GM23338 (cell line): ENCODE measurements at regions not wholly inside any gene's neighbourhood (a gene's known extent, or its start where the extent isn't known, plus 50 kb on each side); places are given as distances from the start of the nearest gene placed in this dataset.

Experiments used
- ATAC-seq: fragments of 200-7000 bp; cut with Tn5 transposase; 3 replicates; pipeline ENCODE4 v1.9.1; 2020
- DNase-seq: peaks from one replicate; pipeline ENCODE4 v3.0.0-alpha.2; 2015; ENCODE audit warnings: low spot score
- H2AFZ ChIP-seq: fragments of 200-600 bp; sonication (generic); 2 replicates; pipeline ENCODE4 v1.8.0; 2016; ENCODE audit warnings: antibody characterized with exemption, mild to moderate bottlenecking, moderate library complexity
- H3F3A ChIP-seq: fragments of 200-600 bp; sonication (generic); replicated peaks from 2 replicates; pipeline ENCODE4 v1.8.0; 2017; ENCODE audit warnings: antibody characterized with exemption, mixed run types, low read depth
- H3K27ac ChIP-seq: fragments of 200-600 bp; sonication (generic); 2 replicates; pipeline ENCODE4 v1.6.1; 2016; ENCODE audit warnings: low read depth
- H3K27me3 ChIP-seq: fragments of 200-600 bp; sonication (generic); 2 replicates; pipeline ENCODE4 v1.8.0; 2016; ENCODE audit warnings: mild to moderate bottlenecking, mixed run types, moderate library complexity; ENCODE audit not compliant: insufficient read depth
- H3K36me3 ChIP-seq: fragments of 200-600 bp; sonication (generic); 2 replicates; pipeline ENCODE4 v1.8.0; 2016; ENCODE audit warnings: mild to moderate bottlenecking; ENCODE audit not compliant: insufficient read depth
- H3K4me1 ChIP-seq: fragments of 200-600 bp; sonication (generic); 2 replicates; pipeline ENCODE4 v1.8.0; 2016; ENCODE audit warnings: mild to moderate bottlenecking, moderate library complexity; ENCODE audit not compliant: insufficient read depth
- H3K4me2 ChIP-seq: fragments of 200-600 bp; sonication (generic); 2 replicates; pipeline ENCODE4 v1.7.1; 2017; ENCODE audit warnings: mixed run types
- H3K4me3 ChIP-seq: fragments of 200-600 bp; sonication (generic); 2 replicates; pipeline ENCODE4 v1.6.1; 2016; ENCODE audit warnings: mixed run types
- H3K79me2 ChIP-seq: fragments of 200-600 bp; sonication (generic); replicated peaks from 2 replicates; pipeline ENCODE4 v1.8.0; 2017; ENCODE audit warnings: mild to moderate bottlenecking; ENCODE audit not compliant: insufficient read depth
- H3K9me2 ChIP-seq: fragments of 200-600 bp; sonication (generic); 2 replicates; pipeline ENCODE4 v1.8.0; 2017; ENCODE audit not compliant: insufficient read depth
- H4K20me1 ChIP-seq: fragments of 200-600 bp; sonication (generic); replicated peaks from 2 replicates; pipeline ENCODE4 v1.8.0; 2017; ENCODE audit warnings: mild to moderate bottlenecking; ENCODE audit not compliant: insufficient read depth
- H3K27ac Mint-ChIP-seq: 2 replicates; pipeline ENCODE4 v1.8.0; 2020; ENCODE audit warnings: inconsistent platforms, mild to moderate bottlenecking, moderate library complexity, mixed read lengths
- H3K27me3 Mint-ChIP-seq: 3 replicates; pipeline ENCODE4 v1.8.0; 2022; ENCODE audit warnings: low read depth, mild to moderate bottlenecking, moderate library complexity, mixed read lengths, inconsistent platforms; ENCODE audit not compliant: insufficient read depth, poor library complexity
- H3K36me3 Mint-ChIP-seq: 3 replicates; pipeline ENCODE4 v1.8.0; 2021; ENCODE audit warnings: low read depth, mild to moderate bottlenecking, inconsistent platforms, moderate library complexity, mixed read lengths
- H3K4me1 Mint-ChIP-seq: 3 replicates; pipeline ENCODE4 v1.8.0; 2020; ENCODE audit warnings: mild to moderate bottlenecking, inconsistent platforms, mixed read lengths
- H3K4me3 Mint-ChIP-seq: 3 replicates; pipeline ENCODE4 v1.8.0; 2021; ENCODE audit warnings: moderate library complexity, mild to moderate bottlenecking, inconsistent platforms, mixed read lengths
- H3K9me3 Mint-ChIP-seq: 3 replicates; pipeline ENCODE4 v1.8.0; 2020; ENCODE audit warnings: moderate library complexity, mild to moderate bottlenecking, inconsistent platforms, mixed read lengths
- CREB1 ChIP-seq: fragments of 250-450 bp; sonication (Bioruptor Pico); IDR thresholded peaks from 2 replicates; pipeline ENCODE4 v1.5.0; 2020; ENCODE audit warnings: low read depth, mild to moderate bottlenecking, moderate library complexity
- CTCF ChIP-seq, 2 experiments: fragments of 200-600 bp in 1 of 2; sonication (generic) in 1 of 2; conservative IDR thresholded peaks; 2 replicates each; pipeline versions ENCODE4 v1.5.1 to v1.6.1; 2016 to 2017; ENCODE audit warnings: antibody characterized with exemption in 2 of 2, low read depth in 2 of 2, mild to moderate bottlenecking in 2 of 2, moderate library complexity in 1 of 2
- ETS1 ChIP-seq: IDR thresholded peaks from 2 replicates; pipeline ENCODE4 v1.6.1; 2016; ENCODE audit warnings: antibody characterized with exemption
- EZH2 ChIP-seq: fragments of 200-600 bp; sonication (generic); IDR thresholded peaks from one replicate; pipeline ENCODE4 v1.8.0; 2017; ENCODE audit warnings: antibody characterized with exemption, mild to moderate bottlenecking, low read depth; ENCODE audit not compliant: unreplicated experiment
- EZH2phosphoT487 ChIP-seq: fragments of 200-600 bp; sonication (generic); IDR thresholded peaks from one replicate; pipeline ENCODE4 v1.8.1; 2018; ENCODE audit warnings: antibody characterized with exemption; ENCODE audit not compliant: unreplicated experiment
- JUNB ChIP-seq: IDR thresholded peaks from one replicate; pipeline ENCODE4 v1.6.1; 2016; ENCODE audit warnings: antibody characterized with exemption; ENCODE audit not compliant: unreplicated experiment
- NANOG ChIP-seq: IDR thresholded peaks from 2 replicates; pipeline ENCODE4 v1.6.1; 2016; ENCODE audit warnings: antibody characterized with exemption, borderline replicate concordance
- POLR2AphosphoS5 ChIP-seq: IDR thresholded peaks from 2 replicates; pipeline ENCODE4 v1.6.1; 2016; ENCODE audit warnings: antibody characterized with exemption, low read depth
- REST ChIP-seq: IDR thresholded peaks from one replicate; pipeline ENCODE4 v1.6.1; 2018; ENCODE audit warnings: antibody characterized with exemption; ENCODE audit not compliant: unreplicated experiment
- STAT1 ChIP-seq: IDR thresholded peaks from one replicate; pipeline ENCODE4 v1.6.1; 2016; ENCODE audit warnings: antibody characterized with exemption; ENCODE audit not compliant: unreplicated experiment
- ZNF114 ChIP-seq: fragments of 250-450 bp; sonication (Bioruptor Pico); IDR thresholded peaks from 2 replicates; pipeline ENCODE4 v1.5.0; 2020; ENCODE audit warnings: mild to moderate bottlenecking, moderate library complexity
- ZNF331 ChIP-seq: fragments of 250-450 bp; sonication (Bioruptor Pico); IDR thresholded peaks from 2 replicates; pipeline ENCODE4 v1.5.0; 2020; ENCODE audit warnings: low read depth, mild to moderate bottlenecking, moderate library complexity
- ZNF462 ChIP-seq: fragments of 250-450 bp; sonication (Bioruptor Pico); IDR thresholded peaks from 2 replicates; pipeline ENCODE4 v1.5.0; 2020; ENCODE audit warnings: mild to moderate bottlenecking, moderate library complexity

- H3K27ac Mint-ChIP-seq: no peak overlapping the region
- H3K9me2 ChIP-seq: peaks cover 23% of the 10 kb centered on the region
- H3K36me3 ChIP-seq: no peaks in the 10 kb centered on the region
- no peak for TF ChIP-seq POLR2AphosphoS5
- no peak for TF ChIP-seq NANOG
- TF ChIP-seq EZH2phosphoT487: no peak
- TF ChIP-seq EZH2: no peak
- TF ChIP-seq STAT1: no peak
- TF ChIP-seq ZNF462 (CRISPR knock-in tag): no peak
- TF ChIP-seq CTCF (conservative IDR thresholded peaks at IDR 0.05; ENCODE audit: low read depth in 2 of 2): no peak
- no peak for TF ChIP-seq ZNF114 (CRISPR knock-in tag)
- no peak for TF ChIP-seq ZNF331 (CRISPR knock-in tag)
- TF ChIP-seq CREB1 (CRISPR knock-in tag): no peak
- no peak for TF ChIP-seq JUNB
- no peak for TF ChIP-seq REST
- TF ChIP-seq ETS1: no peak
- peaks cover 17% of the 10 kb centered on the region; the same call in 1 of the 2 replicates for H3K4me1 ChIP-seq
- H4K20me1 ChIP-seq: no peaks in the 10 kb centered on the region
- no peaks in the 10 kb centered on the region for H3K79me2 ChIP-seq
- ATAC-seq (no peak), DNase-seq (no peak)
- no peaks in the 10 kb centered on the region; the same call in 2 of the 3 replicates for H3K9me3 Mint-ChIP-seq
- no peaks in the 10 kb centered on the region for H3K36me3 Mint-ChIP-seq
- no peak overlapping the region for H3K4me3 ChIP-seq
- no peak overlapping the region for H2AFZ ChIP-seq
- no peaks in the 10 kb centered on the region for H3K27me3 ChIP-seq
- H3K4me2 ChIP-seq: no peak overlapping the region
- no peak overlapping the region for H3K27ac ChIP-seq
- peaks cover 1% of the 10 kb centered on the region for H3K27me3 Mint-ChIP-seq
- H3K4me1 Mint-ChIP-seq: peaks cover 22% of the 10 kb centered on the region
- no peaks in the 10 kb centered on the region for H3F3A ChIP-seq
- no peak overlapping the region for H3K4me3 Mint-ChIP-seq
These were observed 305.8 kb downstream of the LRFN2 start for GRCh38 chr6:40281402-40281801.
